IMR-90 (cell line): ENCODE measurements at regions not wholly inside any gene's neighbourhood (a gene's known extent, or its start where the extent isn't known, plus 50 kb on each side); places are given as distances from the start of the nearest gene placed in this dataset.
A peak's percentile ranks its signal among the peaks of the same experiment; 100 is the strongest.

Experiments used
- ATAC-seq: fragments of 200-7000 bp; cut with Tn5 transposase; 2 replicates; pipeline ENCODE4 v1.9.1; 2020; ENCODE audit warnings: low read depth, mild to moderate bottlenecking, moderate library complexity
- BruUV-seq: library from RNA; stranded (reverse); fragments of 400-500 nt; replicated peaks from 2 replicates; lab custom pipeline; 2021; lab: Mats Ljungman, UMichigan
- CTCF ChIA-PET: fragments of 300-600 bp; formaldehyde crosslinking; extraction: SDS; loops from one replicate; lab custom pipeline; 2021; ENCODE audit warnings: antibody characterized with exemption; lab: Yijun Ruan, JAX
- POLR2A ChIA-PET: fragments of 300-600 bp; sonication (Branson Sonifier 250); formaldehyde crosslinking; loops from one replicate; lab custom pipeline; 2022; ENCODE audit warnings: antibody characterized with exemption; ENCODE audit not compliant: unreplicated experiment; lab: Charles Lee
- DNase-seq: peaks from one replicate; pipeline ENCODE4 v3.0.0; 2013
- H2AFZ ChIP-seq: replicated peaks from 2 replicates; pipeline ENCODE3; 2013; ENCODE audit warnings: low read length, mild to moderate bottlenecking; ENCODE audit not compliant: poor library complexity
- H2AK5ac ChIP-seq: 2 replicates; pipeline ENCODE4 v1.6.1; 2013; ENCODE audit warnings: low read depth, low read length, inconsistent platforms
- H2AK9ac ChIP-seq: replicated peaks from 2 replicates; pipeline ENCODE3; 2013; ENCODE audit warnings: mild to moderate bottlenecking, low read depth, low read length, moderate library complexity; ENCODE audit not compliant: poor library complexity
- H2BK120ac ChIP-seq: 2 replicates; pipeline ENCODE4 v1.6.1; 2013; ENCODE audit warnings: low read depth, low read length, inconsistent platforms
- H2BK15ac ChIP-seq: 3 replicates; pipeline ENCODE4 v1.6.1; 2013; ENCODE audit warnings: low read depth, low read length, inconsistent platforms
- H2BK20ac ChIP-seq: 2 replicates; pipeline ENCODE4 v1.6.1; 2013; ENCODE audit warnings: low read depth, mild to moderate bottlenecking, inconsistent platforms, low read length, moderate library complexity
- H2BK5ac ChIP-seq: 2 replicates; pipeline ENCODE4 v1.6.1; 2013; ENCODE audit warnings: mild to moderate bottlenecking, low read depth, low read length, inconsistent platforms; ENCODE audit not compliant: poor library complexity, severe bottlenecking
- H3K14ac ChIP-seq: replicated peaks from 2 replicates; pipeline ENCODE4 v1.6.1; 2013; ENCODE audit warnings: low read depth, low read length, inconsistent platforms
- H3K18ac ChIP-seq: 2 replicates; pipeline ENCODE4 v1.6.1; 2013; ENCODE audit warnings: low read depth, low read length, control low read depth
- H3K23ac ChIP-seq: 2 replicates; pipeline ENCODE4 v1.6.1; 2013; ENCODE audit warnings: low read depth, low read length, inconsistent platforms
- H3K27ac ChIP-seq: 2 replicates; pipeline ENCODE4 v1.5.1; 2013; ENCODE audit warnings: mild to moderate bottlenecking, control low read depth, low read length; ENCODE audit not compliant: insufficient read depth
- H3K27me3 ChIP-seq: 2 replicates; pipeline ENCODE4 v1.6.1; 2013; ENCODE audit warnings: low read length; ENCODE audit not compliant: control insufficient read depth, insufficient read depth
- H3K36me3 ChIP-seq: 2 replicates; pipeline ENCODE4 v1.6.1; 2013; ENCODE audit warnings: low read length, mixed read lengths; ENCODE audit not compliant: control insufficient read depth, insufficient read depth
- H3K4ac ChIP-seq: 2 replicates; pipeline ENCODE4 v1.6.1; 2013; ENCODE audit warnings: low read depth, low read length, inconsistent platforms
- H3K4me1 ChIP-seq: 2 replicates; pipeline ENCODE4 v1.6.1; 2013; ENCODE audit warnings: low read length, mixed read lengths; ENCODE audit not compliant: control insufficient read depth, insufficient read depth
- H3K4me2 ChIP-seq: 2 replicates; pipeline ENCODE4 v1.6.1; 2013; ENCODE audit warnings: low read depth, mild to moderate bottlenecking, control low read depth, low read length, moderate library complexity
- H3K4me3 ChIP-seq: 2 replicates; pipeline ENCODE4 v1.5.1; 2013; ENCODE audit warnings: low read depth, mild to moderate bottlenecking, control low read depth, low read length, moderate library complexity; ENCODE audit not compliant: insufficient read depth
- H3K56ac ChIP-seq: 2 replicates; pipeline ENCODE4 v1.6.1; 2013; ENCODE audit warnings: low read length, inconsistent platforms; ENCODE audit not compliant: insufficient read depth; ENCODE audit errors: extremely low read depth
- H3K79me1 ChIP-seq, 2 experiments: 2 replicates each; pipeline ENCODE4 v1.6.1; 2013; ENCODE audit warnings: low read length in 2 of 2, inconsistent platforms in 1 of 2, low read depth in 1 of 2
- H3K9ac ChIP-seq: 2 replicates; pipeline ENCODE4 v1.6.1; 2013; ENCODE audit warnings: low read depth, low read length, control low read depth
- H3K9me1 ChIP-seq: 2 replicates; pipeline ENCODE4 v1.6.1; 2013; ENCODE audit warnings: low read length, inconsistent platforms; ENCODE audit not compliant: insufficient read depth
- H3K9me3 ChIP-seq: 2 replicates; pipeline ENCODE4 v1.6.1; 2013; ENCODE audit warnings: low read length; ENCODE audit not compliant: control insufficient read depth, insufficient read depth
- H4K20me1 ChIP-seq: 2 replicates; pipeline ENCODE4 v1.6.1; 2013; ENCODE audit warnings: low read length, inconsistent platforms; ENCODE audit not compliant: insufficient read depth
- H4K5ac ChIP-seq: 2 replicates; pipeline ENCODE4 v1.6.1; 2013; ENCODE audit warnings: mild to moderate bottlenecking, low read depth, low read length, control low read depth
- H4K8ac ChIP-seq, 2 experiments: 2 replicates each; pipeline ENCODE4 v1.6.1; 2013; ENCODE audit warnings: low read depth in 2 of 2, low read length in 2 of 2, control low read depth in 1 of 2, inconsistent platforms in 1 of 2
- H4K91ac ChIP-seq: 2 replicates; pipeline ENCODE4 v1.6.1; 2013; ENCODE audit warnings: low read depth, low read length, inconsistent platforms; ENCODE audit not compliant: insufficient read depth
- BHLHE40 ChIP-seq: fragments of 150-350 bp; IDR thresholded peaks from 2 replicates; pipeline ENCODE4 v1.6.1; 2016; ENCODE audit warnings: mild to moderate bottlenecking, low read depth, low read length
- MXI1 ChIP-seq: IDR thresholded peaks from 2 replicates; pipeline ENCODE4 v1.6.1; 2012; ENCODE audit warnings: low read depth, mild to moderate bottlenecking, low read length, moderate library complexity, borderline replicate concordance
- RFX5 ChIP-seq: IDR thresholded peaks from 2 replicates; pipeline ENCODE4 v1.8.0; 2012; ENCODE audit warnings: low read depth, mild to moderate bottlenecking, low read length, moderate library complexity
- WGBS, 2 experiments: methylation state at CpG; one replicate each; pipeline versions ENCODE4 v1.1.5 to v1.1.7; 2013; ENCODE audit warnings: missing lambda C conversion rate in 2 of 2; ENCODE audit not compliant: insufficient read length in 1 of 2; ENCODE audit errors: extremely low coverage in 2 of 2; 5-methylcytosine and 5-hydroxymethylcytosine counted together
- dilution Hi-C: fragments of 300-500 bp; cut with HindIII; formaldehyde crosslinking; loops from one replicate; pipeline ENCODE4 v1.14.3; 2018; ENCODE audit warnings: low sequenced_read_pairs; ENCODE audit not compliant: unreplicated experiment
- in situ Hi-C: fragments of 300-500 bp; cut with MboI; formaldehyde crosslinking; loops from 3 replicates; pipeline ENCODE4 v1.14.3; 2019; ENCODE audit warnings: low sequenced_read_pairs, inconsistent platforms, mixed read lengths
- intact Hi-C: fragments of 100-400 bp; cut with micrococcal nuclease; formaldehyde crosslinking; loops from 2 replicates; pipeline ENCODE4 v1.10.0; 2022
- TF ChIP-seq, protein P1 (sequence below): fragments of 150-350 bp; IDR thresholded peaks from 2 replicates; pipeline ENCODE4 v1.6.1; 2016; ENCODE audit warnings: low read depth, mild to moderate bottlenecking, low read length, moderate library complexity, borderline replicate concordance
- TF ChIP-seq, protein P2 (sequence below): conservative IDR thresholded peaks from 2 replicates; pipeline ENCODE4 v1.5.1; 2012; ENCODE audit warnings: mild to moderate bottlenecking, low read depth, low read length, improper control_type of control experiment

DNA sequence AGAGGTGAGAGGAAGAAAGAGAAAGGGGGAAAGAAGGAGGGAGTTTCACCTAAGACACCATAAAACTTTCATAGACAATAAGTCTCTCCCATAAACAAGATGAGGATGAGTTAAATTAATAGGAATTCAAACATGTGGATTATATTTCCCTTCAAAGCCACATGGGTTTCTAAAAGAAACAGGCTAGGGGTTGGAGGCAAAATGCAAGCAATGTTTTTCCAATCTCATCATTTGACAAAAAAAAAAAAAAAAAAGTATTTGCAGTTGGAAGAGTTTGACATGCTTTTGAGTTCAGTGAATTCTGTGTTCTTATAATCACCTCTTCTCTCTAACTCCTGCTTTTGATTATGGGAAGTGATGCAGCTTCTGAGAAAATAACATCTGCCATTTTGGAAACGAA, 186.1 kb upstream of the ADRA1D start (continued):
- no peak for TF ChIP-seq RFX5
- no peak for TF ChIP-seq BHLHE40
- no peak for TF ChIP-seq MXI1
- TF ChIP-seq, protein P1, sequence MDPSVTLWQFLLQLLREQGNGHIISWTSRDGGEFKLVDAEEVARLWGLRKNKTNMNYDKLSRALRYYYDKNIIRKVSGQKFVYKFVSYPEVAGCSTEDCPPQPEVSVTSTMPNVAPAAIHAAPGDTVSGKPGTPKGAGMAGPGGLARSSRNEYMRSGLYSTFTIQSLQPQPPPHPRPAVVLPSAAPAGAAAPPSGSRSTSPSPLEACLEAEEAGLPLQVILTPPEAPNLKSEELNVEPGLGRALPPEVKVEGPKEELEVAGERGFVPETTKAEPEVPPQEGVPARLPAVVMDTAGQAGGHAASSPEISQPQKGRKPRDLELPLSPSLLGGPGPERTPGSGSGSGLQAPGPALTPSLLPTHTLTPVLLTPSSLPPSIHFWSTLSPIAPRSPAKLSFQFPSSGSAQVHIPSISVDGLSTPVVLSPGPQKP: no peak

DNA sequence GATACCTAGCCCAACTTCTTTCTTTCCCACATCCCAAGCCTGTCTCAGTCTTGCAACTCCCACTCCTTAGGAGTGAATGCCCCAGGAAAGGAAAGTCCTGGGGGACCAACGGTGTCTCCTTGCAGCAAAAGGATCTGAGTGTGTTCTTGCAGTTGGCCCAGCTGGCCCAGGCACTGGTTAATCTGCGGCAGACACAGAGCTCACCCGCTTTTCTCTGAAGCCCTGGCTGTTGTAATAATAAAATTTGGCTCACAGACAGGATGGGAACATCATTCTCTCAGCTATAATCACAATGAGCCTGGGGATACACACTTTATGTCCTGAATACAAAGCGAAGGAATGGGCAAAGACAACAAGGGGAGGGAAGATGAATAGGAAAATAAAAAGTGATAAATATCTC, 185.6 kb upstream of the ADRA1D start:
- Histone ChIP-seq H4K8ac (peak overlapping the region; percentile 43 to 79; a peak in 2 of 4 replicates), H2BK15ac (peak overlapping the region; percentile 98), H4K5ac (no peak overlapping the region; the same call in 1 of the 2 replicates), H3K27ac (peak overlapping the region; percentile 36; the same call in 1 of the 2 replicates), H2BK5ac (no peak overlapping the region), H4K20me1 (no peaks in the 10 kb centered on the region), H2AFZ (peak overlapping the region; percentile 59), H2AK5ac (peak overlapping the region; percentile 81; the same call in 1 of the 2 replicates), H3K14ac (peak overlapping the region; percentile 34), H3K9me1 (peaks cover 9% of the 10 kb centered on the region), H3K23ac (peak overlapping the region; percentile 1; the same call in 1 of the 2 replicates), H3K36me3 (no peaks in the 10 kb centered on the region), H3K4ac (peak overlapping the region; percentile 62), H4K91ac (peak overlapping the region; percentile 46), H3K79me1 (no peaks in the 10 kb centered on the region), H3K18ac (peak overlapping the region; percentile 32), H2AK9ac (no peak overlapping the region), H3K9ac (no peak overlapping the region), H3K56ac (peak overlapping the region; percentile 34; the same call in 1 of the 2 replicates), H3K4me3 (no peak overlapping the region), H3K4me2 (no peak overlapping the region), H2BK120ac (peak overlapping the region; percentile 91), H2BK20ac (peak overlapping the region; percentile 68), H3K9me3 (no peaks in the 10 kb centered on the region), H3K27me3 (no peaks in the 10 kb centered on the region), H3K4me1 (peaks cover 12% of the 10 kb centered on the region)
- in situ Hi-C loops: no loop called here
- TF ChIP-seq, protein P2, sequence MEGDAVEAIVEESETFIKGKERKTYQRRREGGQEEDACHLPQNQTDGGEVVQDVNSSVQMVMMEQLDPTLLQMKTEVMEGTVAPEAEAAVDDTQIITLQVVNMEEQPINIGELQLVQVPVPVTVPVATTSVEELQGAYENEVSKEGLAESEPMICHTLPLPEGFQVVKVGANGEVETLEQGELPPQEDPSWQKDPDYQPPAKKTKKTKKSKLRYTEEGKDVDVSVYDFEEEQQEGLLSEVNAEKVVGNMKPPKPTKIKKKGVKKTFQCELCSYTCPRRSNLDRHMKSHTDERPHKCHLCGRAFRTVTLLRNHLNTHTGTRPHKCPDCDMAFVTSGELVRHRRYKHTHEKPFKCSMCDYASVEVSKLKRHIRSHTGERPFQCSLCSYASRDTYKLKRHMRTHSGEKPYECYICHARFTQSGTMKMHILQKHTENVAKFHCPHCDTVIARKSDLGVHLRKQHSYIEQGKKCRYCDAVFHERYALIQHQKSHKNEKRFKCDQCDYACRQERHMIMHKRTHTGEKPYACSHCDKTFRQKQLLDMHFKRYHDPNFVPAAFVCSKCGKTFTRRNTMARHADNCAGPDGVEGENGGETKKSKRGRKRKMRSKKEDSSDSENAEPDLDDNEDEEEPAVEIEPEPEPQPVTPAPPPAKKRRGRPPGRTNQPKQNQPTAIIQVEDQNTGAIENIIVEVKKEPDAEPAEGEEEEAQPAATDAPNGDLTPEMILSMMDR: no peak
- no peak for TF ChIP-seq MXI1
- CTCF ChIA-PET: interaction anchor here (1.7 kb wide), 1 partner anchor 16 kb away, joined by 3 read pairs; no protein-coding TSS in a partner anchor
- dilution Hi-C loops: no loop called here
- DNase-seq (peak; percentile 15), ATAC-seq (peak; percentile 63)
- no CpG with 5 or more reads among the region's 4 CpGs for WGBS, 2 experiments
- BruUV-seq: no TSS peak
- intact Hi-C loops: loop anchor here (5.0 kb wide), 1 partner anchor 327 kb away; no protein-coding TSS in a partner anchor
- POLR2A ChIA-PET: no interaction called here
